ENCODE measurements at regions not wholly inside any gene's neighbourhood (a gene's known extent, or its start where the extent isn't known, plus 50 kb on each side); places are given as distances from the start of the nearest gene placed in this dataset.

DNA sequence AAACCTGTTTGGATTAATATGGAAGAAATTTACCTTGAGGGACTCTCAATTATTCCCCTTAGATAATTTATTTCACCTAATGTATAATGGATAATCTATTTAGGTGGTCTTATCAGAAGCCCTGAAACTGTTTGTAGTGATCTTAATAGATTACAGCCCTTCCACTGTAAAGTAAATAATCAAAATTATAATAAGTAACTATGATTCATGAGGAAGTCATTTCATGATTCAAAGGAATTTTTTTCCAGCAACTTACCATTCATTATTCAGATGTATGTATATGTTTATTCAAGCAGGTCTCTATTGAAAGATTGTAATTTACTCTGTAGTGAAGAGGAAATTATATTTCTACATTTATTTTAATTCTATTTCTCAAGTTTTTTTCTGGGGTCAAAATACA is 250.6 kb upstream of the ROBO1 start:
- no peak overlapping the region for H3K4me2 ChIP-seq (ENCODE audit: unreplicated experiment)
- H3K27ac ChIP-seq = no peak overlapping the region
- H3K79me2 ChIP-seq (ENCODE audit: insufficient read depth) = no peaks in the 10 kb centered on the region
- H3K4me3 ChIP-seq = no peak overlapping the region
- no peaks in the 10 kb centered on the region for H3K4me1 ChIP-seq (ENCODE audit: insufficient read depth)
- H3F3A ChIP-seq (ENCODE audit: insufficient read depth) = no peaks in the 10 kb centered on the region
- no peaks in the 10 kb centered on the region for H3K9me2 ChIP-seq (ENCODE audit: insufficient read depth)
- no peak overlapping the region for H3K9ac ChIP-seq
- no peak for DNase-seq
- H3K9me3 ChIP-seq (ENCODE audit: low read depth) = no peaks in the 10 kb centered on the region
- no peaks in the 10 kb centered on the region for H3K36me3 ChIP-seq (ENCODE audit: low read depth)
- no peaks in the 10 kb centered on the region for H3K27me3 ChIP-seq (replicated peaks; ENCODE audit: insufficient read depth)
- H4K20me1 ChIP-seq (ENCODE audit: insufficient read depth) = no peaks in the 10 kb centered on the region
- in situ Hi-C loops (cut with MboI) = no loop called here
- TF ChIP-seq EZH2phosphoT487 (IDR thresholded peaks at IDR 0.05; ENCODE audit: insufficient read depth, low read depth) = no peak
- TF ChIP-seq EZH2 (IDR thresholded peaks at IDR 0.05; ENCODE audit: insufficient read depth, poor library complexity, severe bottlenecking) = no peak
- no peak overlapping the region for H2AFZ ChIP-seq

DNA sequence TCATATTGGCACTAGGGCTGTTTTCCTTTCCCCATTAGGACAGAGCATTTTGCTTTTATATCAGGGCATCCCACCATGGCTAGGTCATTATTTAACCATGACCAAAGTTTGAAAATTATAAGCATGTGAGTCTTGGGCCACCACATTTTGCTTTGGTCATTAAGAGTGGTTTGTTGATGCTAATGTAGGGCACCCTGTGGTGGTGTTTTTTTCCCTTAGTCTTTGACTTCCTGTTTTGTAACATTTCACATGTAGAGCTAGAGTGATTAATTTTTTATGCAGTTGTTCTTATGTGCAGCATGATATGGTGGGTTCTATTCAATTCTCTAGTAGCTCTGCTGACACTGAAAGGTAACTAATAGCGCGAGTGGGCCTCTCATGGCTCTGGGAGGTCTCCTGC is 249.6 kb upstream of the ROBO1 start:
- H3K9me3 ChIP-seq (ENCODE audit: low read depth) = no peaks in the 10 kb centered on the region
- no peaks in the 10 kb centered on the region for H3K27me3 ChIP-seq (replicated peaks; ENCODE audit: insufficient read depth)
- no peak overlapping the region for H3K4me2 ChIP-seq (ENCODE audit: unreplicated experiment)
- H2AFZ ChIP-seq = no peak overlapping the region
- WGBS, 2 experiments (ENCODE audit: low coverage in 1 of 2, low lambda C conversion rate in 2 of 2, missing lambda C conversion rate in 2 of 2) = 28 to 54% methylated on average over 2 of the region's 2 CpGs
- no peaks in the 10 kb centered on the region for H3K36me3 ChIP-seq (ENCODE audit: low read depth)
- H3K9me2 ChIP-seq (ENCODE audit: insufficient read depth) = no peaks in the 10 kb centered on the region
- no peak for TF ChIP-seq EZH2phosphoT487 (IDR thresholded peaks at IDR 0.05; ENCODE audit: insufficient read depth, low read depth)
- no peak for TF ChIP-seq EZH2 (IDR thresholded peaks at IDR 0.05; ENCODE audit: insufficient read depth, poor library complexity, severe bottlenecking)
- no peaks in the 10 kb centered on the region for H3F3A ChIP-seq (ENCODE audit: insufficient read depth)
- no peaks in the 10 kb centered on the region for H4K20me1 ChIP-seq (ENCODE audit: insufficient read depth)
- H3K4me1 ChIP-seq (ENCODE audit: insufficient read depth) = no peaks in the 10 kb centered on the region
- H3K9ac ChIP-seq = no peak overlapping the region
- H3K27ac ChIP-seq = no peak overlapping the region
- H3K79me2 ChIP-seq (ENCODE audit: insufficient read depth) = no peaks in the 10 kb centered on the region
- in situ Hi-C loops (cut with MboI) = no loop called here
- no peak overlapping the region for H3K4me3 ChIP-seq
- no peak for DNase-seq

DNA sequence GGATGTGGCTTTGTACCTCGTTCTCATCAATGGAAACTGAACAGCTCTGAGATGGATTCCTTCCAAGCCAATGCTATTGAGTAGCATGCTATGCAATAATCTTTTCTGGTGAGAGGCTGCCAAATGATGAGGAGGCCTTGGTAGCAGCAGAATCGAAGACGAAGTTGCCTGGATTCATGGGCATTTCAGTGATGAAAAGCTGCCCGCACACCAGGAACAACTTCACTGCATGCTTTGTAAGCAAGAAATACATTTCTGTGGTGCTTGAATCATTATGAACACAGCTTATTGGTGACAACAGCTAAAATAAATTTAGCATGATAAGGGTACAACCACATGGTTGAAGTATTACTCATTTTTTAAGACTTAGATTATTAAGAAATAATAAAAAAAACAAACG is 246.8 kb upstream of the ROBO1 start:
- no peak overlapping the region for H3K27ac ChIP-seq
- H3F3A ChIP-seq (ENCODE audit: insufficient read depth) = no peaks in the 10 kb centered on the region
- no peak overlapping the region for H3K4me2 ChIP-seq (ENCODE audit: unreplicated experiment)
- no peaks in the 10 kb centered on the region for H3K27me3 ChIP-seq (replicated peaks; ENCODE audit: insufficient read depth)
- no peaks in the 10 kb centered on the region for H3K9me3 ChIP-seq (ENCODE audit: low read depth)
- no peak overlapping the region for H3K4me3 ChIP-seq
- no peaks in the 10 kb centered on the region for H4K20me1 ChIP-seq (ENCODE audit: insufficient read depth)
- in situ Hi-C loops (cut with MboI) = no loop called here
- H2AFZ ChIP-seq = no peak overlapping the region
- no peaks in the 10 kb centered on the region for H3K36me3 ChIP-seq (ENCODE audit: low read depth)
- H3K9ac ChIP-seq = no peak overlapping the region
- H3K9me2 ChIP-seq (ENCODE audit: insufficient read depth) = no peaks in the 10 kb centered on the region
- no peaks in the 10 kb centered on the region for H3K79me2 ChIP-seq (ENCODE audit: insufficient read depth)
- no peak for DNase-seq
- TF ChIP-seq EZH2phosphoT487 (IDR thresholded peaks at IDR 0.05; ENCODE audit: insufficient read depth, low read depth) (no peak), EZH2 (IDR thresholded peaks at IDR 0.05; ENCODE audit: insufficient read depth, poor library complexity, severe bottlenecking) (no peak)
- H3K4me1 ChIP-seq (ENCODE audit: insufficient read depth) = no peaks in the 10 kb centered on the region
- WGBS, 2 experiments (ENCODE audit: low coverage in 1 of 2, low lambda C conversion rate in 2 of 2, missing lambda C conversion rate in 2 of 2) = no CpG with 5 or more reads among the region's 5 CpGs

DNA sequence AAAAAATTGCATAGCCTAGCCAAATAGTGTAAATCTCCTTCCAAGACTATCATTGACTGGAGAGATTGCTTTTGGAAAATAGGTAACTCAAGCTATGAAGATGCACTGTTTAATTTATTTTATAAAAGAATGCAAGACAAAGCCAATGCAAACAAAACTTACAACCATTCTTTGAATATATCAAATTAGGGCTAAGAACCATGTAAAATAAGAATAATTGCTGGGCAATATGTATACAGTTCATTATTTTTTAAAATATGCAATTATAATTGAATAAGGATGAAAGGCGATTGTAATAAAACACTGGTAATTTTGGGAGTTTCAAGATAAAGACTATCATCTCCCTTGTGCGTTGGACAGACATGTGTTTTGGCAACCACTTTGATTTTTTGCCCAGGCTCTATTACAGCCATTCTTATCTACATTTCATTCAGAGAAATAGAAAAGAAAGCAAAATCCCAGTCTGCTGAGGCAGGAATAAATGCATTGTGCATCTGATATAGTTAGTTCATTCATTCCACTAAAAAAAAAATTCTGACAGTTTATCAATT is 242.3 kb upstream of the ROBO1 start:
- DNase-seq = no peak
- no peaks in the 10 kb centered on the region for H3K27me3 ChIP-seq (replicated peaks; ENCODE audit: insufficient read depth)
- no peaks in the 10 kb centered on the region for H3K79me2 ChIP-seq (ENCODE audit: insufficient read depth)
- no peak for TF ChIP-seq EZH2 (IDR thresholded peaks at IDR 0.05; ENCODE audit: insufficient read depth, poor library complexity, severe bottlenecking)
- TF ChIP-seq EZH2phosphoT487 (IDR thresholded peaks at IDR 0.05; ENCODE audit: insufficient read depth, low read depth) = no peak
- no peak overlapping the region for H3K4me2 ChIP-seq (ENCODE audit: unreplicated experiment)
- H3K9me2 ChIP-seq (ENCODE audit: insufficient read depth) = no peaks in the 10 kb centered on the region
- in situ Hi-C loops (cut with MboI) = no loop called here
- H3K9me3 ChIP-seq (ENCODE audit: low read depth) = no peaks in the 10 kb centered on the region
- no peak overlapping the region for H3K27ac ChIP-seq
- no peaks in the 10 kb centered on the region for H4K20me1 ChIP-seq (ENCODE audit: insufficient read depth)
- H3K4me1 ChIP-seq (ENCODE audit: insufficient read depth) = no peaks in the 10 kb centered on the region
- H3F3A ChIP-seq (ENCODE audit: insufficient read depth) = no peaks in the 10 kb centered on the region
- no peak overlapping the region for H3K9ac ChIP-seq
- no peak overlapping the region for H3K4me3 ChIP-seq
- H2AFZ ChIP-seq = no peak overlapping the region
- WGBS, 2 experiments (ENCODE audit: low coverage in 1 of 2, low lambda C conversion rate in 2 of 2, missing lambda C conversion rate in 2 of 2) = 13 to 15% methylated on average over 2 of the region's 2 CpGs
- H3K36me3 ChIP-seq (ENCODE audit: low read depth) = no peaks in the 10 kb centered on the region

DNA sequence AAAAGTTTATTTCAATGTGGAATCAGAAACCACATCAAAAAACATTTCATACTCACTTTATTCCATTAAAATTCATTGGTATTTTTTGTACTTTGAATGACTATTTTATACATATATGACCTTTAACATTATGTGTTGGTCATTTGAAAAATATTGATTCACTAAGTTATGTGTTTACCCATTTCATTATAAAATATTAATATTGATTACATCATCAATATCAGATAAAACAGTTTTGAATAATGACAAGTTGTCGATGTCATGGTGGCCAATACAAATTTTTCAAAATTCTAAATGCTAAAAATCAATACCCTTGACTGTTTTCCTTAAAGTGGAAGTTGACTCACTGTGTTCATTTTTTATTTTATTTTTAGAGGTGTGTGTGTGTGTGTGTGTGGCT is 239.7 kb upstream of the ROBO1 start:
- no peak overlapping the region for H3K4me2 ChIP-seq (ENCODE audit: unreplicated experiment)
- no peak overlapping the region for H3K4me3 ChIP-seq
- no peak overlapping the region for H3K9ac ChIP-seq
- WGBS, 2 experiments (ENCODE audit: low coverage in 1 of 2, low lambda C conversion rate in 2 of 2, missing lambda C conversion rate in 2 of 2) = 40 to 49% methylated on average over 1 of the region's 1 CpG
- H2AFZ ChIP-seq = no peak overlapping the region
- no peak for DNase-seq
- H3F3A ChIP-seq (ENCODE audit: insufficient read depth) = no peaks in the 10 kb centered on the region
- no peaks in the 10 kb centered on the region for H3K36me3 ChIP-seq (ENCODE audit: low read depth)
- TF ChIP-seq EZH2phosphoT487 (IDR thresholded peaks at IDR 0.05; ENCODE audit: insufficient read depth, low read depth) (no peak), EZH2 (IDR thresholded peaks at IDR 0.05; ENCODE audit: insufficient read depth, poor library complexity, severe bottlenecking) (no peak)
- H4K20me1 ChIP-seq (ENCODE audit: insufficient read depth) = no peaks in the 10 kb centered on the region
- H3K4me1 ChIP-seq (ENCODE audit: insufficient read depth) = no peaks in the 10 kb centered on the region
- no peaks in the 10 kb centered on the region for H3K9me3 ChIP-seq (ENCODE audit: low read depth)
- no peaks in the 10 kb centered on the region for H3K79me2 ChIP-seq (ENCODE audit: insufficient read depth)
- no peaks in the 10 kb centered on the region for H3K27me3 ChIP-seq (replicated peaks; ENCODE audit: insufficient read depth)
- no peaks in the 10 kb centered on the region for H3K9me2 ChIP-seq (ENCODE audit: insufficient read depth)
- no peak overlapping the region for H3K27ac ChIP-seq
- in situ Hi-C loops (cut with MboI) = no loop called here
